CD14-positive monocyte (primary cell): ENCODE measurements at regions not wholly inside any gene's neighbourhood (a gene's known extent, or its start where the extent isn't known, plus 50 kb on each side); places are given as distances from the start of the nearest gene placed in this dataset.

Source experiments
- DNase-seq, 3 donors: peaks; one replicate each; pipeline ENCODE4 v3.0.0-alpha.2; 2011 to 2022
- H2AFZ ChIP-seq: 2 replicates; pipeline ENCODE4 v1.6.0; 2012; ENCODE audit warnings: mild to moderate bottlenecking, low read depth, low read length, inconsistent platforms; ENCODE audit not compliant: insufficient read depth, poor library complexity, severe bottlenecking
- H3K27ac ChIP-seq, 2 donors: 1 replicate in 1 of 2; 2 replicates in 1 of 2; pipeline ENCODE4 v1.5.1; 2012 to 2013; ENCODE audit warnings: low read length in 2 of 2, control low read depth in 1 of 2, inconsistent platforms in 1 of 2, low read depth in 1 of 2, mild to moderate bottlenecking in 1 of 2
- H3K27me3 ChIP-seq, 2 donors: one replicate each; pipeline versions ENCODE4 v1.6.0 to v1.6.1; 2011 to 2013; ENCODE audit warnings: low read length in 2 of 2; ENCODE audit not compliant: control insufficient read depth in 2 of 2, insufficient read depth in 2 of 2
- H3K36me3 ChIP-seq, 2 donors: replicated peaks in 1 of 2; 1 replicate in 1 of 2; 2 replicates in 1 of 2; pipeline versions ENCODE4 v1.5.1 to v1.6.1; 2012 to 2013; ENCODE audit warnings: low read length in 2 of 2, control low read depth in 1 of 2, inconsistent platforms in 1 of 2, mild to moderate bottlenecking in 1 of 2; ENCODE audit not compliant: insufficient read depth in 2 of 2, control insufficient read depth in 1 of 2
- H3K4me1 ChIP-seq, 2 donors: 1 replicate in 1 of 2; 2 replicates in 1 of 2; pipeline versions ENCODE4 v1.5.1 to v1.6.1; 2012 to 2013; ENCODE audit warnings: low read length in 2 of 2, control low read depth in 1 of 2, inconsistent platforms in 1 of 2, mild to moderate bottlenecking in 1 of 2, moderate library complexity in 1 of 2; ENCODE audit not compliant: insufficient read depth in 2 of 2, control insufficient read depth in 1 of 2
- H3K4me2 ChIP-seq: replicated peaks from 2 replicates; pipeline ENCODE3; 2012; ENCODE audit warnings: low read length, moderate library complexity, mild to moderate bottlenecking; ENCODE audit not compliant: poor library complexity, severe bottlenecking; ENCODE audit errors: extremely low read depth
- H3K4me3 ChIP-seq, 3 experiments: fragments of 200-600 bp in 1 of 3; sonication (generic) in 1 of 3; replicated peaks in 1 of 3; 1 replicate in 2 of 3; 2 replicates in 1 of 3; pipeline ENCODE4 v1.5.1; 2011 to 2013; ENCODE audit warnings: low read length in 3 of 3, mild to moderate bottlenecking in 3 of 3, control low read depth in 2 of 3, low read depth in 2 of 3, inconsistent platforms in 1 of 3, moderate library complexity in 1 of 3
- H3K79me2 ChIP-seq: 2 replicates; pipeline ENCODE4 v1.6.0; 2012; ENCODE audit warnings: mild to moderate bottlenecking, control low read depth, inconsistent platforms, low read length, moderate library complexity; ENCODE audit not compliant: insufficient read depth
- H3K9ac ChIP-seq: 2 replicates; pipeline ENCODE4 v1.6.0; 2017; ENCODE audit warnings: low read length, mild to moderate bottlenecking; ENCODE audit not compliant: insufficient read depth, poor library complexity, severe bottlenecking
- H3K9me3 ChIP-seq, 2 donors: replicated peaks in 1 of 2; 1 replicate in 1 of 2; 2 replicates in 1 of 2; pipeline versions ENCODE4 v1.5.1 to v1.6.1; 2012 to 2013; ENCODE audit warnings: low read length in 2 of 2, control low read depth in 1 of 2; ENCODE audit not compliant: control insufficient read depth in 1 of 2, insufficient read depth in 1 of 2
- H4K20me1 ChIP-seq: 2 replicates; pipeline ENCODE4 v1.6.0; 2012; ENCODE audit warnings: mild to moderate bottlenecking, low read length, control low read depth, moderate library complexity; ENCODE audit not compliant: insufficient read depth
- H3K27ac Mint-ChIP-seq, 7 donors: one replicate each; pipeline ENCODE4 v1.8.0; 2020; ENCODE audit warnings: mild to moderate bottlenecking in 7 of 7, mixed read lengths in 7 of 7, moderate library complexity in 6 of 7, inconsistent platforms in 2 of 7
- H3K27me3 Mint-ChIP-seq, 3 donors: one replicate each; pipeline ENCODE4 v1.8.0; 2021 to 2022; ENCODE audit warnings: low read depth in 3 of 3, mild to moderate bottlenecking in 3 of 3, mixed read lengths in 3 of 3, moderate library complexity in 3 of 3, inconsistent platforms in 1 of 3
- H3K36me3 Mint-ChIP-seq, 2 donors: one replicate each; pipeline ENCODE4 v1.8.0; 2020; ENCODE audit warnings: mixed read lengths in 2 of 2, inconsistent platforms in 1 of 2, mild to moderate bottlenecking in 1 of 2
- H3K4me1 Mint-ChIP-seq: one replicate; pipeline ENCODE4 v1.8.0; 2020; ENCODE audit warnings: mild to moderate bottlenecking, mixed read lengths
- H3K4me3 Mint-ChIP-seq, 2 donors: one replicate each; pipeline ENCODE4 v1.8.0; 2020; ENCODE audit warnings: mild to moderate bottlenecking in 2 of 2, mixed read lengths in 2 of 2, moderate library complexity in 1 of 2
- H3K9me3 Mint-ChIP-seq, 7 donors: one replicate each; pipeline ENCODE4 v1.8.0; 2020 to 2022; ENCODE audit warnings: mixed read lengths in 7 of 7, mild to moderate bottlenecking in 6 of 7, moderate library complexity in 6 of 7, inconsistent platforms in 2 of 7
- CTCF ChIP-seq: fragments of 200-600 bp; IDR thresholded peaks from one replicate; pipeline ENCODE4 v1.8.0; 2022; ENCODE audit warnings: antibody characterized with exemption, mild to moderate bottlenecking
- WGBS: methylation state at CpG from one replicate; pipeline ENCODE4 v1.1.5; 2013; ENCODE audit warnings: missing lambda C conversion rate; ENCODE audit not compliant: insufficient coverage; 5-methylcytosine and 5-hydroxymethylcytosine counted together
- intact Hi-C, 2 donors: fragments of 100-400 bp; cut with micrococcal nuclease; formaldehyde crosslinking; loops; one replicate each; pipeline versions ENCODE4 v1.15.0 to v1.15.1; 2023

GRCh38 chr16:49204191-49204590 lies 77.4 kb downstream of the CBLN1 start:
- Histone ChIP-seq H3K27ac (no peak overlapping the region), H3K4me2 (no peak overlapping the region), H3K9me3 (no peaks in the 10 kb centered on the region), H2AFZ (no peak overlapping the region), H3K9ac (no peak overlapping the region), H3K79me2 (no peaks in the 10 kb centered on the region), H3K4me1 (no peaks in the 10 kb centered on the region), H3K36me3 (no peaks in the 10 kb centered on the region), H3K4me3 (no peak overlapping the region), H3K27me3 (no peaks in the 10 kb centered on the region), H4K20me1 (no peaks in the 10 kb centered on the region)
- Mint-ChIP-seq H3K4me1 (no peaks in the 10 kb centered on the region), H3K27ac (no peak overlapping the region), H3K9me3 (peaks cover 0 to 2% (median 0%) of the 10 kb centered on the region in 7 donors), H3K27me3 (peaks cover 2 to 3% (median 3%) of the 10 kb centered on the region in 3 donors), H3K36me3 (no peaks in the 10 kb centered on the region), H3K4me3 (no peak overlapping the region)
- intact Hi-C loops: no loop called here
- 92% methylated on average over 3 of the region's 4 CpGs for WGBS
- DNase-seq: no peak
- TF ChIP-seq CTCF: no peak

- 13% methylated on average over 1 of the region's 3 CpGs for WGBS
- Histone ChIP-seq H3K27me3 (no peaks in the 10 kb centered on the region), H3K4me2 (no peak overlapping the region), H2AFZ (no peak overlapping the region), H3K9ac (no peak overlapping the region), H3K36me3 (no peaks in the 10 kb centered on the region), H3K79me2 (no peaks in the 10 kb centered on the region), H3K4me1 (no peaks in the 10 kb centered on the region), H3K4me3 (no peak overlapping the region), H3K9me3 (no peaks in the 10 kb centered on the region), H3K27ac (no peak overlapping the region), H4K20me1 (no peaks in the 10 kb centered on the region)
- intact Hi-C loops: no loop called here
- H3K4me1 Mint-ChIP-seq: no peaks in the 10 kb centered on the region
- H3K9me3 Mint-ChIP-seq: peaks cover 0 to 2% (median 0%) of the 10 kb centered on the region in 7 donors
- no peak for TF ChIP-seq CTCF
- no peak overlapping the region for H3K4me3 Mint-ChIP-seq
- H3K27me3 Mint-ChIP-seq: peaks cover 2 to 3% (median 3%) of the 10 kb centered on the region in 3 donors
- no peaks in the 10 kb centered on the region for H3K36me3 Mint-ChIP-seq
- no peak for DNase-seq
- H3K27ac Mint-ChIP-seq: peak overlapping the region in 1 of 7 donors; percentile 50
Observed at GRCh38 chr16:49203361-49203760, 78.3 kb downstream of the CBLN1 start.
